Endothelial cell of umbilical vein (primary cell): ENCODE measurements at regions not wholly inside any gene's neighbourhood (a gene's known extent, or its start where the extent isn't known, plus 50 kb on each side); places are given as distances from the start of the nearest gene placed in this dataset.

Experiments used
- BruUV-seq: library from RNA; stranded (reverse); fragments of 400-500 nt; replicated peaks from 2 replicates; lab custom pipeline; 2021; lab: Mats Ljungman, UMichigan
- CTCF ChIA-PET: fragments of 300-600, 350-600 bp; sonication (Branson Sonifier 250); formaldehyde crosslinking; loops from one replicate; lab custom pipeline; 2021; ENCODE audit warnings: antibody characterized with exemption, inconsistent platforms; lab: Charles Lee
- POLR2A ChIA-PET: fragments of 300-600, 350-600 bp; sonication (Branson Sonifier 250); formaldehyde crosslinking; loops from one replicate; lab custom pipeline; 2021; ENCODE audit warnings: antibody characterized with exemption, inconsistent platforms; lab: Charles Lee
- DNase-seq: peaks from one replicate; pipeline ENCODE4 v3.0.0-alpha.2; 2011; ENCODE audit warnings: low read depth, low spot score
- FAIRE-seq: peaks from 2 replicates; lab custom pipeline; 2011; peaks lifted over from hg19 to GRCh38; lab: Jason Lieb, UNC
- H2AFZ ChIP-seq: 2 replicates; pipeline ENCODE4 v1.6.0; 2012; ENCODE audit warnings: low read depth, low read length, control low read depth, inconsistent platforms
- H3K27ac ChIP-seq: 2 replicates; pipeline ENCODE4 v1.5.1; 2011; ENCODE audit warnings: low read depth, mild to moderate bottlenecking, control low read depth, low read length, moderate library complexity; ENCODE audit not compliant: insufficient read depth
- H3K27me3 ChIP-seq, 2 experiments: 2 replicates each; pipeline versions ENCODE4 v1.6.0 to v1.6.1; 2011; ENCODE audit warnings: low read length in 2 of 2, mixed read lengths in 1 of 2; ENCODE audit not compliant: control insufficient read depth in 2 of 2, insufficient read depth in 2 of 2
- H3K36me3 ChIP-seq, 2 experiments: 2 replicates in 1 of 2; 3 replicates in 1 of 2; pipeline ENCODE4 v1.5.1; 2011; ENCODE audit warnings: low read length in 2 of 2, mild to moderate bottlenecking in 1 of 2, moderate library complexity in 1 of 2; ENCODE audit not compliant: control insufficient read depth in 2 of 2, insufficient read depth in 2 of 2; ENCODE audit errors: extremely low read depth in 1 of 2
- H3K4me1 ChIP-seq: 3 replicates; pipeline ENCODE4 v1.5.1; 2011; ENCODE audit warnings: mild to moderate bottlenecking, low read length; ENCODE audit not compliant: control insufficient read depth, insufficient read depth; ENCODE audit errors: extremely low read depth
- H3K4me2 ChIP-seq: 2 replicates; pipeline ENCODE4 v1.6.1; 2011; ENCODE audit warnings: low read length, control low read depth, mixed read lengths; ENCODE audit not compliant: insufficient read depth
- H3K4me3 ChIP-seq, 3 experiments: fragments of 200-600 bp in 1 of 3; sonication (generic), shearing (Covaris generic) in 1 of 3; replicated peaks in 1 of 3; 2 replicates each; pipeline ENCODE4 v1.5.1; 2011 to 2016; ENCODE audit warnings: control low read depth in 3 of 3, low read length in 3 of 3, mild to moderate bottlenecking in 2 of 3, inconsistent platforms in 1 of 3, low read depth in 1 of 3, moderate library complexity in 1 of 3; ENCODE audit not compliant: insufficient read depth in 1 of 3
- H3K79me2 ChIP-seq: 2 replicates; pipeline ENCODE4 v1.6.0; 2012; ENCODE audit warnings: low read length, inconsistent platforms; ENCODE audit not compliant: control insufficient read depth, insufficient read depth
- H3K9ac ChIP-seq: replicated peaks from 2 replicates; pipeline ENCODE3; 2011; ENCODE audit warnings: low read length, control low read depth; ENCODE audit not compliant: insufficient read depth; ENCODE audit errors: extremely low read depth
- H3K9me1 ChIP-seq: replicated peaks from 3 replicates; pipeline ENCODE4 v1.6.0; 2011; ENCODE audit warnings: mild to moderate bottlenecking, low read length; ENCODE audit not compliant: control insufficient read depth, insufficient read depth; ENCODE audit errors: extremely low read depth
- H3K9me3 ChIP-seq: replicated peaks from 2 replicates; pipeline ENCODE4 v1.5.1; 2012; ENCODE audit warnings: low read length, inconsistent platforms; ENCODE audit not compliant: control insufficient read depth, insufficient read depth
- H4K20me1 ChIP-seq: replicated peaks from 2 replicates; pipeline ENCODE3; 2011; ENCODE audit warnings: mild to moderate bottlenecking, low read length; ENCODE audit not compliant: control insufficient read depth, insufficient read depth; ENCODE audit errors: extremely low read depth
- EZH2 ChIP-seq: IDR thresholded peaks from 2 replicates; pipeline ENCODE4 v1.6.1; 2012; ENCODE audit warnings: borderline replicate concordance, low read depth, mild to moderate bottlenecking, moderate library complexity, low read length, inconsistent platforms; ENCODE audit not compliant: severe bottlenecking
- FOS ChIP-seq: IDR thresholded peaks from 2 replicates; pipeline ENCODE4 v1.6.1; 2011; ENCODE audit warnings: mild to moderate bottlenecking, low read length, moderate library complexity, borderline replicate concordance; ENCODE audit not compliant: insufficient read depth
- GATA2 ChIP-seq: IDR thresholded peaks from 2 replicates; pipeline ENCODE4 v1.7.0; 2011; ENCODE audit warnings: low read depth, mild to moderate bottlenecking, moderate library complexity, mixed read lengths, low read length; ENCODE audit not compliant: insufficient read length, insufficient read depth
- JUN ChIP-seq: IDR thresholded peaks from 2 replicates; pipeline ENCODE4 v1.6.1; 2011; ENCODE audit warnings: borderline replicate concordance, low read depth; ENCODE audit not compliant: insufficient read length, insufficient read depth
- MYC ChIP-seq: IDR thresholded peaks from one replicate; pipeline ENCODE4 v1.6.1; 2011; ENCODE audit warnings: mild to moderate bottlenecking, low read depth, low read length
- POLR2A ChIP-seq: IDR thresholded peaks from 2 replicates; pipeline ENCODE4 v1.6.1; 2012; ENCODE audit warnings: low read depth, mild to moderate bottlenecking, control low read depth, low read length
- POLR2AphosphoS5 ChIP-seq: IDR thresholded peaks from 2 replicates; pipeline ENCODE4 v1.6.1; 2012; ENCODE audit warnings: low read depth, mild to moderate bottlenecking, control low read depth, low read length, moderate library complexity; ENCODE audit not compliant: insufficient read depth
- dilution Hi-C: fragments of 300-500 bp; cut with MboI; formaldehyde crosslinking; loops from one replicate; pipeline ENCODE4 v1.15.0; 2019; ENCODE audit warnings: low sequenced_read_pairs; ENCODE audit not compliant: extremely low pct_ligation_motif_present
- intact Hi-C: fragments of 100-400 bp; cut with micrococcal nuclease; formaldehyde crosslinking; loops from one replicate; pipeline ENCODE4 v1.10.0; 2022
- TF ChIP-seq, protein P1 (sequence below): IDR thresholded peaks from 2 replicates; pipeline ENCODE4 v1.6.1; 2011; ENCODE audit not compliant: insufficient read depth, insufficient read length
- TF ChIP-seq, protein P2 (sequence below), 2 donors: IDR thresholded peaks; 1 replicate in 1 of 2; 2 replicates in 1 of 2; pipeline ENCODE4 v1.5.1; 2011; ENCODE audit warnings: low read length in 2 of 2, mild to moderate bottlenecking in 2 of 2, moderate library complexity in 2 of 2, control low read depth in 1 of 2, inconsistent platforms in 1 of 2, low read depth in 1 of 2; ENCODE audit not compliant: insufficient read depth in 1 of 2; ENCODE audit errors: extremely low read depth in 1 of 2

DNA sequence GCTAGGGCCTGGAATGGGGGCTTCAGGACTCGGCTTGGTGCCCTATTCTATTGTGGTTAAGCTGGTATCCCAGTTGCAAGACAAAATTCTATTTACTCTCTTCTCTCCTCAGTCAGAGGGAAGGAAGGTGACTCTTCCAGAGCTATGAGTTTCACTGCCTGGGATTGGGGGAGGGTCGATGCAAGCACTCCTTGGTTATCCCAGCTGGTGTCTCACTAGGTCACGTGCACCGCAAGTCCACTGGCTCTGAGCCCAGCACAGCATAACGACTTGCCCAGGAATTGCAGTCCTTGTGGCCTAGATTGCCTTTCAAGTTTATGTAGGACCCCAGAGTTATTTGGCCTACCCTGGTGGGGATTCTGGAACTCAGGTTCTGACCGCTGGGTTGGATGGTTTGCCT lies 958.8 kb downstream of the IGSF11 start:
- Histone ChIP-seq H3K9me1 (no peaks in the 10 kb centered on the region), H3K9ac (no peak overlapping the region), H3K27ac (no peak overlapping the region), H3K4me3 (no peak overlapping the region), H3K36me3 (no peaks in the 10 kb centered on the region), H2AFZ (no peak overlapping the region), H4K20me1 (no peaks in the 10 kb centered on the region), H3K79me2 (no peaks in the 10 kb centered on the region), H3K4me1 (no peaks in the 10 kb centered on the region), H3K27me3 (no peaks in the 10 kb centered on the region), H3K9me3 (no peaks in the 10 kb centered on the region), H3K4me2 (no peak overlapping the region)
- intact Hi-C loops, result no loop called here
- FAIRE-seq, result no peak
- POLR2A ChIA-PET, result no interaction called here
- CTCF ChIA-PET, result no interaction called here
- TF ChIP-seq JUN, result no peak
- TF ChIP-seq, protein P1, sequence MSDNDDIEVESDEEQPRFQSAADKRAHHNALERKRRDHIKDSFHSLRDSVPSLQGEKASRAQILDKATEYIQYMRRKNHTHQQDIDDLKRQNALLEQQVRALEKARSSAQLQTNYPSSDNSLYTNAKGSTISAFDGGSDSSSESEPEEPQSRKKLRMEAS, result no peak
- TF ChIP-seq, protein P2, sequence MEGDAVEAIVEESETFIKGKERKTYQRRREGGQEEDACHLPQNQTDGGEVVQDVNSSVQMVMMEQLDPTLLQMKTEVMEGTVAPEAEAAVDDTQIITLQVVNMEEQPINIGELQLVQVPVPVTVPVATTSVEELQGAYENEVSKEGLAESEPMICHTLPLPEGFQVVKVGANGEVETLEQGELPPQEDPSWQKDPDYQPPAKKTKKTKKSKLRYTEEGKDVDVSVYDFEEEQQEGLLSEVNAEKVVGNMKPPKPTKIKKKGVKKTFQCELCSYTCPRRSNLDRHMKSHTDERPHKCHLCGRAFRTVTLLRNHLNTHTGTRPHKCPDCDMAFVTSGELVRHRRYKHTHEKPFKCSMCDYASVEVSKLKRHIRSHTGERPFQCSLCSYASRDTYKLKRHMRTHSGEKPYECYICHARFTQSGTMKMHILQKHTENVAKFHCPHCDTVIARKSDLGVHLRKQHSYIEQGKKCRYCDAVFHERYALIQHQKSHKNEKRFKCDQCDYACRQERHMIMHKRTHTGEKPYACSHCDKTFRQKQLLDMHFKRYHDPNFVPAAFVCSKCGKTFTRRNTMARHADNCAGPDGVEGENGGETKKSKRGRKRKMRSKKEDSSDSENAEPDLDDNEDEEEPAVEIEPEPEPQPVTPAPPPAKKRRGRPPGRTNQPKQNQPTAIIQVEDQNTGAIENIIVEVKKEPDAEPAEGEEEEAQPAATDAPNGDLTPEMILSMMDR (IDR thresholded peaks at IDR 0.05; ENCODE audit: extremely low read depth in 1 of 2, insufficient read depth in 1 of 2, low read depth in 1 of 2, low read length in 2 of 2), result no peak
- TF ChIP-seq MYC, result no peak
- no peak for TF ChIP-seq FOS
- TF ChIP-seq POLR2AphosphoS5, result no peak
- TF ChIP-seq POLR2A, result no peak
- no peak for TF ChIP-seq GATA2
- no peak for TF ChIP-seq EZH2
- no TSS peak for BruUV-seq
- dilution Hi-C loops, result no loop called here
- no peak for DNase-seq
